ENCODE measurements at regions not wholly inside any gene's neighbourhood (a gene's known extent, or its start where the extent isn't known, plus 50 kb on each side); places are given as distances from the start of the nearest gene placed in this dataset.
"Not testable (repeated sequence)": the region's sequence is repeated elsewhere in the genome, so short reads cannot be mapped to it uniquely, and the experiment has no call there.

- peak in 1 of 42 donors; percentile 38 for DNase-seq
- intact Hi-C loops (cut with DNase I) = no loop called here
Observed at GRCh38 chr3:24545887-24546286, 51.2 kb upstream of the THRB start.

- no peak for DNase-seq
- intact Hi-C loops (cut with DNase I) = no loop called here
Observed at GRCh38 chr3:24548278-24548677, 53.6 kb upstream of the THRB start.

GRCh38 chr3:24550588-24550987 lies 55.9 kb upstream of the THRB start:
- DNase-seq = no peak
- intact Hi-C loops (cut with DNase I) = no loop called here

GRCh38 chr3:24551626-24552025 lies 57.0 kb upstream of the THRB start:
- no peak for DNase-seq
- intact Hi-C loops (cut with DNase I) = no loop called here

GRCh38 chr3:24562895-24563294 lies 68.2 kb upstream of the THRB start:
- no peak for DNase-seq
- intact Hi-C loops (cut with DNase I) = no loop called here

- intact Hi-C loops (cut with DNase I) = no loop called here
- no peak for DNase-seq
Observed at GRCh38 chr3:24565053-24565452, 70.4 kb upstream of the THRB start.

- intact Hi-C loops (cut with DNase I) = no loop called here
- DNase-seq = no peak
Observed at GRCh38 chr3:24565656-24566055, 71.0 kb upstream of the THRB start.

GRCh38 chr3:24566927-24567326 lies 72.3 kb upstream of the THRB start:
- DNase-seq = no peak
- intact Hi-C loops (cut with DNase I) = no loop called here

- intact Hi-C loops (cut with DNase I); DNase-seq: not testable (repeated sequence)
Observed at GRCh38 chr3:24572409-24572808, 77.8 kb upstream of the THRB start.

DNA sequence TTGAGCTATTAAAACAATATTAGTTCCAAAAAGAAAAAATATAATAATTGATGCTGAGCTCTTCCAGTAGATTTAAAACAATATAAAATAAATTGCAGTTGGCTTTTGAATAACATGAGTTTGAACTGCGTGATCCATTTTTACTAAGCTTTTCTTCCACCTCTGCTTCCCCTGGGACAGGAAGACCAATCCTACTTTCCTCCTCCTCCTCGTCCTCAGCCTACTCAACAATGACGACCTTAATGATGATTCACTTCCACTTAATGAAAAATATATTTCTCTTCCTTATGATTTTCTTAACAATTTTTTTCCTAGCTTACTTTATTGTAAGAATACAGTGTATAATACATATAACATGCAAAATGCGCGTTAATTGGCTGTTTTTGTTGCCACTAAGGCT lies 78.9 kb upstream of the THRB start:
- peak in 7 of 42 donors; percentile 10 to 60 (median 19) for DNase-seq
- intact Hi-C loops (cut with DNase I) = no loop called here

DNA sequence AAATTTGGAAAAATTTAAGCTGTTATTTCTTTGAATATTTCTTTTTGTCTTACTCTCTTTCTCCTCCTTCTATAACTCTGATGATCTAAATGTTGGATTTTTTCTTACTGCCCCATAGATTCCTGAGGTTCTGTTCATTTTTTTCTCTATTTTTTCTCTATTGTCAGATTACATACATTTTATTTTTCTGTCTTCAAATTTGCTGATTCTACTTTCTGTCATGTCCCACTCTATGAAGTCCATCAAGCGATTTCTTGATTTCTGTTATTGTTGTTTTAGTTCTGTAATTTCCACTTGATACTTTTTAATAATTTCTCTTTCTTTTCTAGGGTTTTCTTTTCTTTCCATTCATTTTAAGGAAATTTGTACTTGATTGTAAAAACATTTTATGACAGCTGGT lies 83.7 kb upstream of the THRB start:
- intact Hi-C loops (cut with DNase I) = no loop called here
- no peak for DNase-seq

GRCh38 chr3:24578951-24579421 lies 84.3 kb upstream of the THRB start:
- no peak for DNase-seq
- intact Hi-C loops (cut with DNase I) = no loop called here

- DNase-seq = peak in 12 of 42 donors; percentile 5 to 50 (median 17)
- intact Hi-C loops (cut with DNase I) = no loop called here
Observed at GRCh38 chr3:24582431-24583403, 88.1 kb upstream of the THRB start.

GRCh38 chr3:24586920-24587319 lies 92.3 kb upstream of the THRB start:
- DNase-seq = no peak
- intact Hi-C loops (cut with DNase I) = no loop called here

- no peak for DNase-seq
- intact Hi-C loops (cut with DNase I) = no loop called here
Observed at GRCh38 chr3:24588629-24589512, 94.2 kb upstream of the THRB start.

- intact Hi-C loops (cut with DNase I) = no loop called here
- DNase-seq = no peak
Observed at GRCh38 chr3:24589513-24589851, 94.8 kb upstream of the THRB start.

DNA sequence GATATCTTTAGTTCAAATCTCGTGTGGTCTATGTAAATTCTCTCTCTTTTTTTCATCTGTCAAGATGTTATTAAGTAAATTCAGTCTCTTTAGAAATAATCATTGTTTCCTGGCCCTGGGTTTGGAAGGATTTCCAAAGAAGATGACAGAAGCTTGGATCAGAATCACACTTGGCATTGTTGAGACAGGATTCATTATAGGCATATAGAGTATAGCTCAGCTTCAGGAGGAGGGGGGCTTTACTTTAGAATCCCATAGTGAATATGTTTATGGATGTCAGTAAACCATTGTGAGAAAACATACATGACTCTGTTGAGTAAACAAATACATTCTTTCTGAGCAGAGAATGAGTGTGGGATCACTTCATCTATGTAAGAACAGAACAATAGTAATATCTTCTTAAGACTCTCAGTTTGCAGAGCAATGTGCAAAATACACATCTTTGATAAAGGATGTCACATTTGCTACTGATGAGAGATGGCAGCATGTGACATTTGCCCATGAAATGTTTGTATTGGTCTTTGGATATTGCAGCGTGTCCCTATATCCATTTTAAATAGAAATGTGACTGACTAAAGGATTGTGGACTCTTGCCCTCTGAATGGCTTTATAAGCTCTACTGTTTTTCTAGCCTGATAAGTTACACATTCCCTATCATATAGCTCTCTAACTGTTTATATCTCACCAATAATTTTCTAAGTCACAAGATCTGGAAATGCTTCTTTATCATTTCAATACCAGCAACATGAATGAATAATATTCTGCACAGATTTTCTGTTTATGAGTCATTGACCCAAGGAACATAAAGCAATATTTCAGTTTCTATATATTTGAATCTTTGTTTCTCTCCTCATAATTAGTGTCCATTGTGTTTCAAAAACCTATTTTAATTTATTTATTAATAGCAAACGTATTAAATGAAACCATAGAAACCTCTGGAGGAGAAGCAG lies 95.6 kb upstream of the THRB start:
- no peak for DNase-seq
- intact Hi-C loops (cut with DNase I) = no loop called here

DNA sequence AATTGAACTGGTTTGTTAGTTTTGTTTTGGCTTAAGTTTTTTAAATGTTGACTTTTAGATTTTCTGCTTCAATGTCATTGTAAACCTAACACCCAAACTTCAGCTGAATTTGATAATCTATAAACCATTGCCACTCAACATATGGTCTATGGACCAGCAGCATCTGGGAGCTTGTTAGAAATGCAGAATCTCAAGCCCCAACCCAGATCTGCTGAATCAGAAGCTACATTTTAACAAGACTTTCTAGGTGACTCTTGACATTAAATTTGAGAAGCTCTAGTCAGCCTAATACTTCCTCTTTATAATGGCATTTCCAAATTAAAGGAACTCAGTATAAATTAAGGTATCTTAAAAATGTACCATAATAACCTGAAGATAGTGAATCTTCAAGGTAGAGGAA lies 96.5 kb upstream of the THRB start:
- intact Hi-C loops (cut with DNase I) = no loop called here

More for the DNA sequence above, 96.5 kb upstream of the THRB start:
- DNase-seq = no peak

All from head of caudate nucleus (tissue), 42 donors.